Activated CD8-positive, alpha-beta memory T cell treated with anti-CD3 and anti-CD28 coated beads, Interleukin-2, amount 10 ng/mL, durations not matched to agents 7 days and 5 days (primary cell): ENCODE measurements at regions not wholly inside any gene's neighbourhood (a gene's known extent, or its start where the extent isn't known, plus 50 kb on each side); places are given as distances from the start of the nearest gene placed in this dataset.

ENCODE experiments used
- ATAC-seq: fragments of 150-1000 bp; cut with Tn5 transposase; one replicate; pipeline ENCODE4 v1.10.0; 2021; ENCODE audit warnings: moderate library complexity
- CTCF ChIA-PET: fragments of 350-600 bp; sonication (Branson Sonifier 250); formaldehyde crosslinking; loops from one replicate; lab custom pipeline; 2021; ENCODE audit warnings: antibody characterized with exemption; lab: Charles Lee
- DNase-seq: peaks from one replicate; pipeline ENCODE4 v3.0.0-alpha.2; 2020
- H3K27ac Mint-ChIP-seq: one replicate; pipeline ENCODE4 v1.8.0; 2021; ENCODE audit warnings: mild to moderate bottlenecking, mixed read lengths
- H3K27me3 Mint-ChIP-seq: one replicate; pipeline ENCODE4 v1.8.0; 2021; ENCODE audit warnings: mixed read lengths
- H3K36me3 Mint-ChIP-seq: one replicate; pipeline ENCODE4 v1.8.0; 2021; ENCODE audit warnings: mild to moderate bottlenecking, mixed read lengths
- H3K4me1 Mint-ChIP-seq: one replicate; pipeline ENCODE4 v1.8.0; 2021; ENCODE audit warnings: mixed read lengths
- H3K4me3 Mint-ChIP-seq: one replicate; pipeline ENCODE4 v1.8.0; 2021; ENCODE audit warnings: mild to moderate bottlenecking, moderate library complexity, mixed read lengths
- H3K9me3 Mint-ChIP-seq: one replicate; pipeline ENCODE4 v1.8.0; 2022; ENCODE audit warnings: low read depth, mixed read lengths

DNA sequence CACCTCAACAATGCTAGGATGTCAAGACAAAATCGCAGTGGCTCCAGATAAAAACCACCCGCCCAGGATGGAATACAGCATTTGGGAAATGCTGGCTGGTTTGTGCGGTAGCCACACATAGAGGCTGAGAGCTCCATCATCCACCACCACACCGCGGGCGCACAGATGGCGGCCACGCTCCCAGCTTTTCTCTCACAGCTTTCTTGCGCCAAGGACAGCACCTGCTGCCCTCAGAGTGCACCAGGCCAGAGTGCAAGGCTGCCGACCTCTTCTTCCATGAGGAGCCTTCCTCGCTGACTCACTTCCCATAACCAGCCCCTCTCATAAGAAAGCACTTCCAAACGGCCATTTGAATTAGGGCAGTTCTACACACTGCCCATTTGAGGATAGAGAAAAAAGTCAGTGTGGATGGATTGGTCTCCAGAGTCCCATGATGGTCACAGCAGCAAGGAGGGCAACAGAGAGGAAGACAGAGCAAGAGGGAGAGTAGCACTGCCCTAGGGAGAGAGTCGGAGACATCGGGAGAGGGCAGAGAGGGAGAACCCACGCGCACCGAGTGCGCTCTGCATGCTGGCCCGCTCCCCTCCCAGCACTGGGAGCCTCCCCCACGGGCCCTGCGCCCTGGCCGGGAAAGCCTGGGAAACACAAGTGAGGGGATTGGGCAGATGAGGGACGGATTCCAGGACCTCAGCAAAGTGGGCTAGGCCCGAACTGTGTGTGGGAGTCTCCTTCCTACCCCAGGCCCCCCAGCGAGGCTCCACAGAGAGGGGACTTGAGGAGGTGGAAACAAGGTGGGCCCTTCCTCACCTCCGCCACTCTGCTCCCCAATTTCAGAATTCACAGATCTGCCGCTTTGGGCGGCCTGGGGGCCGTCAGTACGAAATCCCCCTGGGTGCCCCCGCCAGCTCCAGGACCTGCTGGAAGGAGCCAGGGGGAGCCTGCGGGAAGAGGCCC is 156.9 kb downstream of the USP12 start:
- Mint-ChIP-seq H3K9me3 (no peaks in the 10 kb centered on the region), H3K36me3 (no peaks in the 10 kb centered on the region), H3K4me3 (no peak overlapping the region), H3K4me1 (no peaks in the 10 kb centered on the region), H3K27me3 (peaks cover 24% of the 10 kb centered on the region), H3K27ac (no peak overlapping the region)
- ATAC-seq (no peak), DNase-seq (peak; percentile 23)
- CTCF ChIA-PET, result no interaction called here

DNA sequence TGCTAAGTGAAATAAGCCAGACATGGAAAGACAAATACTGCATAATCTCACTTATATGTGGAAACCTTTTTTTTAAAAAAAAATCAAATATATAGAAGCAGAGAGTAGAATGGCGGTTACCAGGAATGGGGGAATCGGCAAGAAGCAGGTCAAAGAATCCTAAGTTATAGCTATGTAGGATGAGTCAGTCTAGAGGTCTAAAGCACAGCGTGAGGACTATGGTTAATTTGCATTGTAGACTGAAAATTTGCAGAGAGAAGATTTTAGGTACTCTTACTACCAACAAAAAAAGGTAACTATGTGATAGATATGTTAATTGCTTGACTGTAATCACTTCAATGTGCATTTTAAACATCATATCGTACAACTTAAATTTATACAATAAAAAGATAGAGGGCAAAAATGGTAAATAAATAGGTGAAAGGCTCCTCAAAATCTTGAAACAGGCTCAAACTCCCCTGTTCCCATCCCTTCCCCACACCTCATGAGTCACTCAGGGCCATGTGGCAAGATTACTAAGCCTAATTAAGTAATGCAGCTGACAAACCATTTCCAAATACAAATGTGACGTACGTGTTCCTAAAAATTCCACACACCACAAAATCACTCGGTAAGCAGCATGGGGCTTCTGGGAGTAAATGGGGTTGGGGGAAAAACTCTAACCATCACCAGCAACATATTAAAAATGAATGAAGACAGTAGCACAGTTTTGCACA is 159.0 kb downstream of the USP12 start:
- Mint-ChIP-seq H3K36me3 (no peaks in the 10 kb centered on the region), H3K4me3 (no peak overlapping the region), H3K9me3 (no peaks in the 10 kb centered on the region), H3K27ac (no peak overlapping the region), H3K27me3 (peaks cover 24% of the 10 kb centered on the region), H3K4me1 (no peaks in the 10 kb centered on the region)
- CTCF ChIA-PET, result no interaction called here
- ATAC-seq (no peak), DNase-seq (peak; percentile 7)

DNA sequence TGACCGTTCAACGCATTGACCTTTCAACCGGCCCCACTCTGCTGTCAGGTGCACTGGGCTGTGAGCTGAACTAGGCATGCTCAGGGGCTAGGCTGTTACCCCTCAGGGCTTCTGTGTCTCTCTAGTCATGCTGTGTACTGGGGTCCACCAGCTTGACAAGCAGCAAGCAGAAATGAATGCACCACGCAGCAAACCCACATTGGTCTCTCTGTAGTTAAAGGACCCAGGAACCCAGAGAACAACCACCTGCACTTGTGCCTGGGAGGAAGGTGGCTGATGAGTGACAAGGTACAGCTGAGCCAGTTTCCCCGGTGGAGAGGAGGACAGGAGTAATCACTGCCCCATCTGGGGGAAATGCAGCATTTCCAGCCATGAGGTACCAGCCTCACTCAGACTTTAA is 159.9 kb downstream of the USP12 start:
- ATAC-seq, result no peak

DNA sequence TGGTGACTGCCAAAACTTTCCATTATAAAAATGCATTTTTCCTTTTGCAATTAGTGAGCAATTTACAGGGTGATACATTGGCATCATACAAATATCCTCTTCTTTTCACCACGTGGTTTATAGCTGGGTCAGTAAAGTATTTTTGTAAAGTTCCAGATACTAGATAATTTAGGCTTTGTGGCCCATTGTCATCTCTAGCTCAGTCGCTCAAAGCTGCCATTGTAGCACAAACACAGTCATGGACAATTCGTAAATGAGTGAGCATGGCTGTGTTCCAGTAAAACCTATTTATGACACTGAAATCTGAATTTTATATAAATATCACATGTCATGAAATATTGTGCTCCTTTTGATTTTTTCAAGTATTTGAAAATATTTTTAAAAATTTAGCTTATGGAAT is 162.9 kb downstream of the USP12 start:
- CTCF ChIA-PET, result interaction anchor here (1.1 kb wide), 1 partner anchor 263 kb away, joined by 3 read pairs; no protein-coding TSS in a partner anchor
- Mint-ChIP-seq H3K27me3 (peaks cover 44% of the 10 kb centered on the region), H3K27ac (no peak overlapping the region)

More for the DNA sequence above, 159.9 kb downstream of the USP12 start:
- Mint-ChIP-seq H3K27ac (no peak overlapping the region), H3K9me3 (no peaks in the 10 kb centered on the region), H3K4me1 (peaks cover 1% of the 10 kb centered on the region), H3K4me3 (no peak overlapping the region), H3K36me3 (no peaks in the 10 kb centered on the region), H3K27me3 (peaks cover 34% of the 10 kb centered on the region)
- peak; percentile 30 for DNase-seq
- CTCF ChIA-PET, result no interaction called here

DNA sequence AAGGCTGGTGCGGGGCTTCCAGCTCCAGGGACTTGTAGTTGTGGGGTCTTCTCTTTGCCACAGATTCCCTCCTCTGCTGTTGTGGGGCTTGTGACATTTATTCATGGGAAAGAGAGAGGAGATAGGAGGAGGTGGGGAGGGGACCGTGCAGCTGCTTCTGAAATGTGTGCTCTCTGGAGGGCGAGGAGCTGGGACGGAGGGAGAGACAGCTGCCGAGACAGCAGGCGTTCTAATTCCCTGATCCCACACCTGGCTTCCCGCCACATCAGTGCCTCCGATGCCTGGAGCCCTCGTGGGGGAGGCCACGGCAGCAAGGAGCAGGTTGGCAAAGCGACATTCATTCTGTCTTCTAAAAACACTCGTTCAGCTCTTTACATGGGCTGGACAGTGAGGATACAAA is 164.4 kb downstream of the USP12 start:
- no peak for DNase-seq
- Mint-ChIP-seq H3K4me3 (peak overlapping the region; percentile 34), H3K27me3 (peaks cover 51% of the 10 kb centered on the region), H3K36me3 (no peaks in the 10 kb centered on the region), H3K27ac (no peak overlapping the region), H3K9me3 (no peaks in the 10 kb centered on the region), H3K4me1 (peaks cover 8% of the 10 kb centered on the region)
- no peak for ATAC-seq
- CTCF ChIA-PET, result no interaction called here

More for the DNA sequence above, 162.9 kb downstream of the USP12 start:
- DNase-seq (no peak), ATAC-seq (no peak)
- Mint-ChIP-seq H3K36me3 (no peaks in the 10 kb centered on the region), H3K9me3 (no peaks in the 10 kb centered on the region), H3K4me1 (peaks cover 6% of the 10 kb centered on the region), H3K4me3 (no peak overlapping the region)

DNA sequence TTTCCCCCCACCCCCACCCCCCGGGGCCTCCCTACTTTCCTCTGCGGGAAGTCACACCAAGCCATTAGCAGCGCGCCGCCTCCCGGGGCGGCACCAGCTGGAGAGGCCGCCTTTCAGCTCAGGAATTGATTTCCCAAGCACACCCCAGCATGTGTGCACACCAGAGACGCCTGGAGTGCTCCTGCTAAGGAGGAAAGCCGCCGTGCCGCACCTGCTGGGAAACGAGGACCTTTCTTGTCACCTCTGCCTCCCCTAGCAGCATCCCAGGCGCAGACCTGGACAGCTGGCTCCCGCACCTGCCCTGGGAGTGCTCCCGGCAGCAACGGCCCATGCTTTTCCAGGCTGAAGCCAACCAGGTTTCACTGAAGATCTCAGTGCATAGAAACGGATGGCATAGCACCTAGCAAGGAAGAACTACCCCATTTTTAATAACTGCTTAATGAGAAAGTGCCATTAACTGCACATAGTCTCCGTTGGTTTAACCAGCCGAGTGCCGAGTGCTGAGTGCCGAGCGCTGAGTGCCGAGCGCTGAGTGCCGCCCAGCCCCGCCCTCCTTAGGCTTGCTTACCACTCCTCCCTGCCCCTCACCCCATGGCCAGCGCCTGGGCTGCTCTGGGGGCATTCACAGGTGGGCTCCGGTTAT is 165.0 kb downstream of the USP12 start:
- H3K4me3 Mint-ChIP-seq, result peak overlapping the region; percentile 34
- CTCF ChIA-PET, result interaction anchor here (0.6 to 0.9 kb wide), 2 partner anchors 10 to 22 kb away, joined by 3 to 5 read pairs; no protein-coding TSS in a partner anchor
- H3K36me3 Mint-ChIP-seq, result no peaks in the 10 kb centered on the region
- peak; percentile 39 for DNase-seq
- peaks cover 51% of the 10 kb centered on the region for H3K27me3 Mint-ChIP-seq
- no peak overlapping the region for H3K27ac Mint-ChIP-seq
- ATAC-seq, result peak; percentile 51
- H3K4me1 Mint-ChIP-seq, result peaks cover 12% of the 10 kb centered on the region
- H3K9me3 Mint-ChIP-seq, result no peaks in the 10 kb centered on the region

DNA sequence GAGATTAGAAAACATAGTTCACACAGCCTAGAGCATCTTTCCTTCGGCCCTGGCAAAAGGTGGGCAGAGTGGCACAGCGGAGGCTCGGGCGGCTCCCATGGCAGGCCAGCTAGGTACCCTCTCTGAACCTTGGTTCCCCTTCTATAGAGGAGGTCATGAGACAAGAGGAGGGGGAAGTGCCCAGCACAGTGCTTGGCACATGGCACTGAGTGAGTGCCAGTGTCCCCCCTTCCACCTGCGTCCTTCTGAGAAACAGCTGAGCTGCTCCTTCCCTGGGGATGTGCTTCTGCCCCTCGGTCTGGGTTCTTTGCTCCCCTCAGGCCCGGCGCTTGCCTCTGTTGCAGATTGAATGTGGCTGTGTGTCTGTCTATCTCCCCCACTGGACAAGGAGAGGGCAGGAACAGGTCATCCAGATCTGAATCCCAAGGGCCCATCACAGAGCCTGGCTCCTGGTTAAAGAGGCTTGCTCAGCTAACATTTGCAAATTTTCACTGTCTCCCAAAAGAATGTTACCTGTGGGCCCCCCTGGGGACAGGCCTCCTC is 165.6 kb downstream of the USP12 start:
- peaks cover 12% of the 10 kb centered on the region for H3K4me1 Mint-ChIP-seq
- H3K9me3 Mint-ChIP-seq, result no peaks in the 10 kb centered on the region
- H3K27ac Mint-ChIP-seq, result no peak overlapping the region
- no peak overlapping the region for H3K4me3 Mint-ChIP-seq
- peak; percentile 27 for DNase-seq
- no peaks in the 10 kb centered on the region for H3K36me3 Mint-ChIP-seq
- ATAC-seq, result no peak
- CTCF ChIA-PET, result interaction anchor here (0.6 to 0.9 kb wide), 2 partner anchors 9 to 21 kb away, joined by 3 to 5 read pairs; no protein-coding TSS in a partner anchor
- H3K27me3 Mint-ChIP-seq, result peaks cover 52% of the 10 kb centered on the region

DNA sequence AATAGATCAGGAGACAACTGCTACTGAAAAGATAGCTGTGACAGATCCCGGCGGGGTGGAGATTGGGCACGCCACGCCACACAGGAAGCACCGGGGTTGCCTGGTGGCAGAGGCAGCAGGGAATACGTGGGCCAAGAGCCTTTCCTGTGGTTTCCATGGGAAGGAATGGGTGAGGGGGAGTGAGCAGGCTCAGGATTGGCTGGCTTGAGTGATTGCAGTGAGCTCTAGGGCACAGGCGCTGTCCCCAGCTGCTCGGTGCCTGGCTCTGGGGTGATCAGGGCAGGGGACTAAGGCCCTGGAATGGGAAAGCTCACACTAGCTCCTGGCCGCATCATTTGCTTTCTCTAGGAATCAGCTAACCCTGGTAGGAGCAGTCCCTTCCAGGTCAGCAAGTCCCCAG is 166.1 kb downstream of the USP12 start:
- Mint-ChIP-seq H3K27ac (no peak overlapping the region), H3K27me3 (peaks cover 50% of the 10 kb centered on the region), H3K4me1 (peaks cover 12% of the 10 kb centered on the region), H3K4me3 (no peak overlapping the region), H3K36me3 (no peaks in the 10 kb centered on the region), H3K9me3 (no peaks in the 10 kb centered on the region)
- CTCF ChIA-PET, result interaction anchor here (0.9 kb wide), 1 partner anchor 9 kb away, joined by 3 read pairs; no protein-coding TSS in a partner anchor
- ATAC-seq, result no peak
- DNase-seq, result peak; percentile 16

DNA sequence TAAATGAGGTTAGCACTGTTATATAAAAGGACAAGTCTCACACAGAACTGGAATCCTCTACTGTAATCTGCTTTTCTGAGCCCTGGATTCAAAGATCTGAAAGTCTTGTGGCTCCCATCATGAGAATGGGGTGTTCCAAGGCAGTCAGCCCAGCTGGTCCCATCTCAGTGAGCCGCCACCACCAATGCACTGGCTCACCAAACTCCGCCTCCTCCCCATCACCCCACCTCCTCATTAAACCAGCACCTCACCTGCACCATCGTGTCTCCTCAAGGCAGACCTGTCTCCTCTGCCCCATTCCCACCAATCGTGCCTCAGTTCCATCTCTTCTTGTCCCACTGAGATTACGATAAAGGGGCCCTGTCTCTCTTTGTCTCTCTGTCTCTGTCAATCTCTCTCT is 166.7 kb downstream of the USP12 start:
- DNase-seq (no peak), ATAC-seq (no peak)
- Mint-ChIP-seq H3K4me3 (no peak overlapping the region), H3K36me3 (no peaks in the 10 kb centered on the region), H3K9me3 (no peaks in the 10 kb centered on the region), H3K27ac (no peak overlapping the region), H3K27me3 (peaks cover 50% of the 10 kb centered on the region), H3K4me1 (peaks cover 12% of the 10 kb centered on the region)
- CTCF ChIA-PET, result no interaction called here

DNA sequence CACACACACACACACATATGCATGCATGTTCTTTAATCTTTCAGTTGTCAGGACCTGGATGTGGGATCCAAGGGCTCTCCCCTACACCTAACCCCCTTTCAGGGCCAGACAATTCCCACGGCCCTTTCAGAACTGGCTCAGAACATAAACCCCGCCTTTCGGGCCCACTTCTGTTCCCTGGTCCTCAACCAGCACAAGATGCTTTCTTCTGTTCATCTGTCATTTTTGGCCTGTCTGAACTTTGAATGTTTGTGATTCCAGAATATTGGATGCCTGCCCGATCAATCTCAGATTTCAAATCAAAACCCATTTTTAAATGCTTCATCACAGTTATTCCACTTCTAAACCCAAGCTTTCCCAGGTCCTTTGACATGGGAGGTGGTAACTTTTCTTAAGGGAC is 167.3 kb downstream of the USP12 start:
- H3K27ac Mint-ChIP-seq, result no peak overlapping the region
- H3K4me3 Mint-ChIP-seq, result no peak overlapping the region
- H3K9me3 Mint-ChIP-seq, result no peaks in the 10 kb centered on the region
- H3K27me3 Mint-ChIP-seq, result peaks cover 50% of the 10 kb centered on the region
- peaks cover 12% of the 10 kb centered on the region for H3K4me1 Mint-ChIP-seq
- CTCF ChIA-PET, result interaction anchor here (1.2 kb wide), 1 partner anchor 21 kb away, joined by 3 read pairs; no protein-coding TSS in a partner anchor
- ATAC-seq, result no peak
- DNase-seq, result no peak
- no peaks in the 10 kb centered on the region for H3K36me3 Mint-ChIP-seq

DNA sequence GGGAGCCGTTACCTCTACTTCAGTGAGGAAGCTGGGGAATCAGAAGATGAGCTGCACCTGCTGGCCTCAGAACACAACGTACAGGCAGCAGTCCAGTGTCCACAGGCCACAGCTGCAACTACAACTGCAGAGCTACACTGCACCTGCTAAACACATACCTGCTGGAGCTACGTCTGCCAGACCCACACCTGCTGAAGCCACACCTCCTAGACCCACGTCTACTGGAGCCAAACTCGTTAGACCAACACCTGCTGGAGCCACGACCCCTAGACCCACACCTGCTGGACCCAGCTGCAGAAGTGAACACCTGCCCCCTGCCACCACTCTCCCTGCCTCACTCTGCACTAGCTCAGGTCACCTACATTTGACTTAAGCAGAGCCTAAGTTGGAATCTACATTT is 169.9 kb downstream of the USP12 start:
- Mint-ChIP-seq H3K9me3 (no peaks in the 10 kb centered on the region), H3K4me1 (peaks cover 22% of the 10 kb centered on the region), H3K27me3 (peaks cover 38% of the 10 kb centered on the region), H3K36me3 (no peaks in the 10 kb centered on the region), H3K4me3 (no peak overlapping the region), H3K27ac (no peak overlapping the region)
- CTCF ChIA-PET, result interaction anchor here (0.6 to 1.6 kb wide), 3 partner anchors 17 to 360 kb away, joined by 3 to 5 read pairs (median 3); no protein-coding TSS in a partner anchor
- DNase-seq (no peak), ATAC-seq (no peak)

DNA sequence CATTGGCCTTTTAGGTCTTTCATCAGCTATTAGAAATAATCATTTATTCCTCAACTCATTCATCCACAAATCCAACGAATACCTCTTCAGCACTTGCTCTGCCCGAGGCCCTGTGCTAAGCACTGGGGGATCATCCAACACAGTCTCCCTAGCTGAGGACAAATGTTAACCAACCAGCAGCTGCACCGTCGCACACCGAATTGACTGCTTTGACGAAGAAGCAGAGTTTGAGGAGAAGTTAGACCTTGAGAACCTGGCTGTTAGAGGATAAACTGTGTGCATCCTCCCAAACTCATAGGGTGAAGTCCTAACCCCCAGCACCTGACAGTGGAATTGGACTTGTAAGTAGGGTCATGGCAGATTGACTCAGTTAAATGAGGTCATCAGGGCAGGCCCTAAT is 170.9 kb downstream of the USP12 start:
- Mint-ChIP-seq H3K27ac (no peak overlapping the region), H3K4me1 (peaks cover 25% of the 10 kb centered on the region), H3K36me3 (no peaks in the 10 kb centered on the region), H3K27me3 (peaks cover 36% of the 10 kb centered on the region), H3K9me3 (no peaks in the 10 kb centered on the region), H3K4me3 (no peak overlapping the region)
- DNase-seq (no peak), ATAC-seq (no peak)
- CTCF ChIA-PET, result interaction anchor here (1.6 kb wide), 1 partner anchor 16 kb away, joined by 5 read pairs; no protein-coding TSS in a partner anchor

DNA sequence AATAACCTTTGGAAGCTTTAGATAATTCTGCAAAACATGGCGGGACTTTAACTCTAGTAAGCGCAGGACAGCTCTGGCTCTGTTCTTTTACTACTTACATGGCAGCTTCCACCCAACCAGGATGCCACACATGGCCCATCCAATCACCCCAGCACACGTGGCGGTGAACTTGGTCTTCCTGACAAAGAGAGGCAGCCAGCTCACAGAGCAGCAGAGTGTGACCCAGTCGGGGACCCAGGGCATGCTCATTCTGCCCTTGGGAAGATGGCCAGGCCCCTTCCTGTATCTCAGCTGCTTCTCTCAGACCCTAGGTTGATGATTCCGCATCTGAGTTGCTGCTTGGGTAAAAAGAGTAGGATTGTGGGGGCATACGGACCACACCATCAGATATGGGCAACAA is 172.1 kb downstream of the USP12 start:
- H3K4me3 Mint-ChIP-seq, result no peak overlapping the region
- no peak overlapping the region for H3K27ac Mint-ChIP-seq
- peaks cover 36% of the 10 kb centered on the region for H3K27me3 Mint-ChIP-seq
- DNase-seq, result no peak
- ATAC-seq, result no peak
- H3K36me3 Mint-ChIP-seq, result no peaks in the 10 kb centered on the region
- CTCF ChIA-PET, result no interaction called here
- H3K4me1 Mint-ChIP-seq, result peaks cover 21% of the 10 kb centered on the region
- no peaks in the 10 kb centered on the region for H3K9me3 Mint-ChIP-seq
